Tibial nerve (tissue), 4 donors: ENCODE measurements at regions not wholly inside any gene's neighbourhood (a gene's known extent, or its start where the extent isn't known, plus 50 kb on each side); places are given as distances from the start of the nearest gene placed in this dataset.

Source experiments
- EP300 ChIP-seq, 2 donors: sonication (generic); formaldehyde crosslinking; IDR thresholded peaks; one replicate each; pipeline ENCODE4 v1.6.1; 2017; ENCODE audit warnings: antibody characterized with exemption in 2 of 2, mild to moderate bottlenecking in 1 of 2
- POLR2A ChIP-seq, 2 donors: fragments of 450-650 bp; IDR thresholded peaks; one replicate each; pipeline ENCODE4 v1.6.1; 2017; ENCODE audit warnings: antibody characterized with exemption in 2 of 2, mild to moderate bottlenecking in 2 of 2, moderate library complexity in 2 of 2
- TF ChIP-seq, protein P1 (sequence below), 5 experiments: fragments of 200-600 bp in 3 of 5; fragments of 450-650 bp in 2 of 5; sonication (generic) in 3 of 5; IDR thresholded peaks; one replicate each; pipeline ENCODE4 v1.5.1; 2016 to 2019; ENCODE audit warnings: antibody characterized with exemption in 5 of 5, mild to moderate bottlenecking in 3 of 5, moderate library complexity in 2 of 5

DNA sequence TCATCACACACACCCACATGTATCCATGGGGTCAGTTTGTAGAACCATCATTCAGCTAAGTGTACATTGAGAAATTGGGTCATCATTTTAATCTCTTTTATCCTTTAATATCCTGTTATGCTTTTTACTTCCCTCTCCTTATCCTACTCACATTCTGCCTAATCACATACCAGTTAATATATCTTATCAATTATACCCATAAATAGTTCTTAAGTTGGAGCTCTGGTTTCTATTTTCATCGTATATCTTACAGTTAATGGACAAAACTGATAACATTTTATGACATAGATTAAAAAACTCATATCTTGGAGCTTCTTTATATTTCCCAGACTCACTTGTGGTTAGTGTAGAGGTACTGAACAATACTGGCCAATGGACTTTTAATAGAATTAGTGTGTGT, 729.5 kb upstream of the LCORL start:
- TF ChIP-seq, protein P1, sequence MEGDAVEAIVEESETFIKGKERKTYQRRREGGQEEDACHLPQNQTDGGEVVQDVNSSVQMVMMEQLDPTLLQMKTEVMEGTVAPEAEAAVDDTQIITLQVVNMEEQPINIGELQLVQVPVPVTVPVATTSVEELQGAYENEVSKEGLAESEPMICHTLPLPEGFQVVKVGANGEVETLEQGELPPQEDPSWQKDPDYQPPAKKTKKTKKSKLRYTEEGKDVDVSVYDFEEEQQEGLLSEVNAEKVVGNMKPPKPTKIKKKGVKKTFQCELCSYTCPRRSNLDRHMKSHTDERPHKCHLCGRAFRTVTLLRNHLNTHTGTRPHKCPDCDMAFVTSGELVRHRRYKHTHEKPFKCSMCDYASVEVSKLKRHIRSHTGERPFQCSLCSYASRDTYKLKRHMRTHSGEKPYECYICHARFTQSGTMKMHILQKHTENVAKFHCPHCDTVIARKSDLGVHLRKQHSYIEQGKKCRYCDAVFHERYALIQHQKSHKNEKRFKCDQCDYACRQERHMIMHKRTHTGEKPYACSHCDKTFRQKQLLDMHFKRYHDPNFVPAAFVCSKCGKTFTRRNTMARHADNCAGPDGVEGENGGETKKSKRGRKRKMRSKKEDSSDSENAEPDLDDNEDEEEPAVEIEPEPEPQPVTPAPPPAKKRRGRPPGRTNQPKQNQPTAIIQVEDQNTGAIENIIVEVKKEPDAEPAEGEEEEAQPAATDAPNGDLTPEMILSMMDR (IDR thresholded peaks at IDR 0.05) = no peak
- no peak for TF ChIP-seq POLR2A (IDR thresholded peaks at IDR 0.05)
- no peak for TF ChIP-seq EP300 (IDR thresholded peaks at IDR 0.05)
